AG09319 (cell line): ENCODE measurements at regions not wholly inside any gene's neighbourhood (a gene's known extent, or its start where the extent isn't known, plus 50 kb on each side); places are given as distances from the start of the nearest gene placed in this dataset.

ENCODE experiments used
- DNase-seq: peaks from one replicate; pipeline ENCODE4 v3.0.0-alpha.2; 2010; ENCODE audit warnings: low read depth; ENCODE audit errors: extremely low read depth
- CTCF ChIP-seq: IDR thresholded peaks from 2 replicates; pipeline ENCODE4 v1.5.1; 2011; ENCODE audit warnings: low read depth, mild to moderate bottlenecking, inconsistent platforms, low read length, moderate library complexity

GRCh38 chr4:62717154-62717553, 1517.0 kb downstream of the ADGRL3 start:
- DNase-seq: no peak
- no peak for TF ChIP-seq CTCF

GRCh38 chr4:62711575-62711974, 1511.4 kb downstream of the ADGRL3 start:
- no peak for TF ChIP-seq CTCF
- DNase-seq: no peak

GRCh38 chr4:62709618-62710252, 1509.6 kb downstream of the ADGRL3 start:
- no peak for DNase-seq
- no peak for TF ChIP-seq CTCF

- no peak for TF ChIP-seq CTCF
- DNase-seq: no peak
Observed at GRCh38 chr4:62706423-62706822, 1506.3 kb downstream of the ADGRL3 start.

- no peak for TF ChIP-seq CTCF
Observed at GRCh38 chr4:62683799-62684566, 1483.9 kb downstream of the ADGRL3 start.

GRCh38 chr4:62676962-62677361, 1476.8 kb downstream of the ADGRL3 start:
- no peak for TF ChIP-seq CTCF
- DNase-seq: no peak

More at GRCh38 chr4:62683799-62684566, 1483.9 kb downstream of the ADGRL3 start:
- no peak for DNase-seq

GRCh38 chr4:62670514-62670913, 1470.4 kb downstream of the ADGRL3 start:
- no peak for TF ChIP-seq CTCF
- no peak for DNase-seq
